ENCODE measurements at regions not wholly inside any gene's neighbourhood (a gene's known extent, or its start where the extent isn't known, plus 50 kb on each side); places are given as distances from the start of the nearest gene placed in this dataset.
"Not testable (repeated sequence)": the region's sequence is repeated elsewhere in the genome, so short reads cannot be mapped to it uniquely, and the experiment has no call there.

DNA sequence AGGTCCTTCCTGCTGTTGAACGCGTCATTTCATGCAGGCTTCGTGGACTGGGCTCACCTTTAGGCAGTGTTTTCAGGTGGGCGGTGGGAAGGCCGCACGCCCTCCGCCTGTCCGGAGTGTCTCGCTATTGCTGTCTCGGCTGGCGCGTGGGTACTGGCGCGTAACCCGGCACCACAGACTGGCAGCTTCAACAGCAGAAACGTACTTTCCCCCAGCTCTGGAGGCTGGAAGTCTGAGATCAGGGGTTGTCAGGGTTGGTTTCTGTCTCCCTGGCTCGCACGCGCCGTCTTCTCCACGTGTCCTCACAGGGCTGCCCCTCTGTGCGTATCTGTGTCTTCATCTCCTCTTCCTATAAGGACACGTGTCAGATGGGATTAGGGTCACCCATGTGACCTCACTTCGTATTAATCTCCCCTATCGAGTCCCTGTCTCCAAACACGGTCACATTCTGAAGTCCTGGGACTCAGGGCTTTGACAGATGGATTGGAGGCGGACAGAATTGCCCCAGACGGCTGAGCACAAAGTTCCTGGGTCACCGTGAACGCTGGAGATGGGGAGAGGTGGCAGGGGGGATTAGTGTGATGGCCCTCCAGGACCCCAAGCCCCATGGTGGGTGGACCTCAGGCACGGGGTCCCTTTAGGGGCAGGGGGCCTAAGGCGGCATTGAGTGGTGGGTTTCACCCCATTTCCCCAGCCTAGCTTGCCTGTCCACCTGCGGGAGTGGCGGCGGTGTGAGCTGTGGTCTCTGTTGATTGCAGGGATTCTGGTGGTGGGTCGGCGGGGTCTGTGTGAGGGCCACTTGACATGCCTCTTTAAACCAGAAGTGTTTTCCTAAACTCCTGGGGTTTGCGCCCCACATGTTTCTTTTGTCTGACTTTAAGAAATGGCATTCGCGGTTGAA lies 83.4 kb upstream of the LRPAP1 start:
- DNase-seq (ENCODE audit: low read depth, low spot score) = no peak

DNA sequence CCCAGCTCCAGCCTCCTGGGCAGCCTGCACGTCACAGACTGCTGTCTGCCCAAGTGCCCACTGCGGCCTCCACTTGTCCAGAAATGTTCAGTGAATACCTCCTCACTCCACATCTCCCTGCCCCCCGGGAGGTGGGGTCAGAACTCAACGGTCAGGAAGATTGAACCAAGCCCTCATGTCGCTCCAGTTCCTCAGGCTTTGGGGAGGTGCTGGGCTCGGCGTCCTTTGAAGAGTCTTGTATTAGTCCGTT lies 82.4 kb upstream of the LRPAP1 start:
- DNase-seq (ENCODE audit: low read depth, low spot score) = no peak

DNA sequence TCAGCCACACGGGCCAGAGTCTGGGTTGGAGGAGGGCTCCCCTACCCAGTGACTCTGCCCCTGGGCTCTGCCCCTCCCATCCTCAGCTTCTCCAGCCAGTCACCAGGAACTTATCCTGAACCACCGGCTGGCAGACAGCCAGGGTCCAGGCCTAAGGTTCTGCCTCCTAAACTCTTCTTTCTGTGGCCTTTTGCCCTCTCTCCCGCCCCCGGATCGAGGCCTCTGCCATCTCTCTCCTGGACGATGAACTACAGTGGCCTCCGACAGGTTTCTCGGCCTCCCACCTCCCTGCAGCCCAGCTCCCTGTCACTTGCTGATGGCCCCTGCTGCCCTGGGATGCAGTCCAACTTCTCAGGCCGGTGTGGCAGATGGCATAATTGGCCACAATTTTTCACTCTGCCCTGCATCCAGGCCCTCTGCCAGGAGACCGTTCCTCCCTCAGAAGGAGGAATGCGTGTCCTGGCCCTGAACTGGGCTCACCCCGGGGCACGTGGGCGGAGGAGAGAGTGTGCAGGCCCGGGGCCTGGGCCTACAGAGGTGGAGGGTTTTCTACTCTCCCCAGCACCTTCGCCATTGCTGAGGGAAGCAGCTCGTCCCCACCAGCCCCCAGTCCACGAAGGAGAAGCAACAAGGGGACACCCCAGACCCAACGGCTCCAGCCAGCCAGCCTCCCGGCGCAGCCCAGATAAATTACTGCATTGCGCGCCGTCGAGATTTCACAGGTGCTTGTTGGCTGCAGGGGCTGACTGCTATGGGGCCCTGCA lies 81.9 kb upstream of the LRPAP1 start:
- DNase-seq (ENCODE audit: low read depth, low spot score) = no peak

DNA sequence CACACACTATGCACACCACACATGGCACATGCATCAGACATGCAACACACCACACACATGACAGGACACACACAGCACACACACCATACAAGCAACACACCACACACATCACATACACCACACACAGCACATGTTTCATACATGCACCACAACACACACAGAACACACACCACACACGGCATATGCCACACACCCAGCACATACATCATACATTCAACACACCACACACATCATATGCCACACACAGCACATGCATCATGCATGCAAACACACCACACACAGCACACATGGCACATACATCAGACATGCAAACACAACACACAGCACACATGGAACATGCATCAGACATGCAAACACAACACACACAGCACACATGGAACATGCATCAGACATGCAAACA lies 80.7 kb upstream of the LRPAP1 start:
- DNase-seq (ENCODE audit: low read depth, low spot score) = no peak

DNA sequence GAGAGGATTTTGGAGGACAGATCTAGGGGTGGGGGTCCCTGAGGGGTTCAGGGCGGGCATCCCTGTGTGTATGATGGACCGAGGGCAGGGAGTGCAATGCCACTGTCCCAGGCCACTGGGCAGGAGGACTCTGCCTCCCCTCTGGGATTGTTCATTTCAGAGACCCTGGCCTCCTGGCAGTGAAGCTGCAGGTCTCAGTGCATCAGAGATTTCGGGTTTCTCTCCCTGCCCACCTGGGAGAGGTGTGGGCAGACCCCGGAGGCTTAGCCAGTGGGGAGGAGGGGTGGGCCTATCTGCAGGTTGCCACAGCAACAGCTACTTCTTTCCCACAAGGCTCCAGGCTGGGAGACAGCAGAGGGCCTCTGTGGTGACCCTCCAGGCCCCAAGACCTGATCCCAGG lies 80.1 kb upstream of the LRPAP1 start:
- DNase-seq (ENCODE audit: low read depth, low spot score) = no peak

DNA sequence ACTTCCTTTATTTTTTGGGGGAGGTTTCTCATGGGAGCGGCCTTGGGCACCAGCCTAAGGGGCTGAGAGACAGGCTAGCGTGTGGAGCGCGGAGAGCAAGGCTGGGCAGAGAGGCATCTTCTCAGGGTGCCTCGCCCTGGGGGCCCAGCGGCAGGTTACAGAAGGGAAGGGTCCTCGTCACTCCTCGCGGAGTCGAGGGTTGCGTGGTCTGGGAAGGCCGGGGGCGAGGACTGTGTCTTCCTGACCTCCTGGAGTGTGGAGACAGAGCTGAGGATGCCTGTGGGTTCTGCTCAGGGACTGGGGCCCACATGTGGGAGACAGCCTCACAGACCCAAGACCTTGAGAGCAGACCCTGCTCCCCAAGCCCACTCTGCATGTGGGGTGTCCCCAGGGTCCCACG lies 79.6 kb upstream of the LRPAP1 start:
- DNase-seq (ENCODE audit: low read depth, low spot score) = no peak

DNA sequence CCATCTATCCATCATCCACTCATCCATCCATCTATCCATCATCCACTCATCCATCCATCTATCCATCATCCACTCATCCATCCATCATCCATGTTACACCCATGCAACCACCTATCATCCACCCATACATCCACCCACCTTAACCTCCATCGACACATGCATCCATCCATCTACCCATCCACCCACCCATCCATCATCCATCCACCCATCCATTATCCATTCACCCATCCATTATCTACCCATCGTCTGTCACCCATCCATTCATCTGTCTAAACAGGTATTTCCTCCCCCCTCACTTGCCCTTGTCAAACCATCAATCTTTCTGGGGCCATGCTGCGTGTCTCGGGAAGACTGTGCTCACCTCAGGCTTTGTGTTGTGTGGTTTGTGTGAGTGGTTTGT lies 78.6 kb upstream of the LRPAP1 start:
- DNase-seq (ENCODE audit: low read depth, low spot score) = peak; percentile 37

DNA sequence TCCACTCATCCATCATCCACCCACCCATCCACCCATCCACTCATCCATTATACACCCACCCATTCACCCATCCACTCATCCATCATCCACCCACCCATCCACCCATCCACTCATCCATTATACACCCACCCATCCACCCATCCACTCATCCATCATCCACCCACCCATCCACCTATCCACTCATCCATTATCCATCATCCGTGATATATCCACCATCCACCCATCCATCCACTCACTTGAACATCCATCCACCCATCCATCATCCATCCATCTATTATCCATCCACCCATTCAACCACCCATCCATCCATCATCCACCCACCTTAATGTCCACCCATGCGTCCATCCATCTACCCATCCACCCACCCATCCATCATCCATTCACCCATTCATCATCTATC lies 77.7 kb upstream of the LRPAP1 start:
- DNase-seq (ENCODE audit: low read depth, low spot score) = not testable (repeated sequence)

DNA sequence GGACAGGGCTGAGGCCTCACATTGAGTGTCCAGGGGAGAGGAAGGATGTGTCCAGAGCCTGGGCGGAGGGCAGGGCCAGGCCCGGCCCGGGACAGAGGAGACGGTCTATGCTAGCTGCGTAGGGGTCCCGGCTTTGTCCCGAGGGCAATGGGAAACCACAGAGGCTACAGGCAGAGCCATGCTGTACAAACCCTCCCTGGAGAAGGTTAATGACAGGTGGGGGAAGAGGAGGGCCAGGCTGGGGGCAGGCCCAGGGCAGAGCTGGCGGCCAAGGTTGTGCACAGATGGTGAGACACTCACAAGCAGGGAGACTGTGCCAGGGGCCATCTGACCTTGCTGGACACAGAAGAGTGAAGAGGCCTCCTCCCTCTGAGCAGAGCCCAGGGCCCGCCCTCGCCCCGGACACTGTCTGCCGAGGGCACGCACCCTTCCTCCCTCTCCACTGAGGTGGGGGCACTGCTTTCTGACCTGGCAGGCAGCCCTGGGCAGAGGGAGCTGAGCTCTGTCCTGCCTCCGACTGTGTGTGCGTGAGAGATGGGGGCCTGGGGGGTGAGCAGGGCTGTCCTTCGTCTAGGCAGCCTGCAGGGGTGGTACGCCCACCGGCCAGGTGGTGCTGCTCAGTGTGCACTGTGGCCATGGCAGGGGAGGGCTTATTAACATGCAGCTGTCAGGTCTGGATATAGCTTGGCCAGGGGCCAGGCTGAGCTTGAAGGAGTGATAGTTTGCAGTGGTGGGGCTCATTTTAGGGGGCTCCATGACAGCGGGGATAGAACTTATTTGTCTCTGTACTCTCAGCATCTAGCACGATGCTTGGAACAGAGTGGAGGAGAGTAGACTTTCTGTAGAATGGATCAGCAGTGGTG lies 75.7 kb upstream of the LRPAP1 start:
- DNase-seq (ENCODE audit: low read depth, low spot score) = no peak

DNA sequence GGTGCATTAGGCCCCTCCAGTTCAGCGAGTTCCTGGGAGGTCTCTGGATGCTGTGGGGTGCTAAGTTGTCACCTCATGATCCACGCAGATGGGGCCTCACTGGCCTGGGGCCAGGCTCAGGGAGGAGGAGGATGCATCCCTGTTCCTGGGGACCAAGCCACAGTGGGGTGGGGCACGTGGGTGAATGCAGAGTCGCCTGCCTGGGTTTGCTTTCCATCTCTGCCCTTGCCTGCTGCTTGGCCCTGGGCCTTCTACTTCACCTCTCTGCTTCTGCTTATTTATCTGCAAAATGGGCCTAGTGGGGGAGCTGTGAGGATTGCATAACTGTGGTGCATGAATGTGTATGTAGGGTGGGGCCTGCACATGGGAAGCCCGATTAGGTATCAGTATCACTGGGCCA lies 74.6 kb upstream of the LRPAP1 start:
- not testable (repeated sequence) for DNase-seq (ENCODE audit: low read depth, low spot score)

DNA sequence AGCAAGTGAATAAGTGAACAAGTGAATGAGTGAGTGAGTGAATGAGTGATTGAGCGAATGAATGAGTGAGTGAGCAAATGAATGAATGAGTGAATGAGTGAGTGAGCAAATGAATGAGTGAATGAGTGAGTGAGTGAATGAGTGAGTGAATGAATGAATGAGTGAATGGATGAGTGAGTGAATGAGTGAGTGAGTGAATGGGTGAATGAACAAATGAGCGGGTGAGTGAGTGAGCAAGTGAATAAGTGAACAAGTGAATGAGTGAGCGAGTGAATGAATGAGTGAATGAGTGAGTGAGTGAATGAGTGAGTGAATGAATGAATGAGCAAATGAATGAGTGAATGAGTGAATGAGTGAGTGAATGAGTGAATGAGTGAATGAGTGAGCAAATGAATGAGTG lies 74.0 kb upstream of the LRPAP1 start:
- DNase-seq (ENCODE audit: low read depth, low spot score) = not testable (repeated sequence)

DNA sequence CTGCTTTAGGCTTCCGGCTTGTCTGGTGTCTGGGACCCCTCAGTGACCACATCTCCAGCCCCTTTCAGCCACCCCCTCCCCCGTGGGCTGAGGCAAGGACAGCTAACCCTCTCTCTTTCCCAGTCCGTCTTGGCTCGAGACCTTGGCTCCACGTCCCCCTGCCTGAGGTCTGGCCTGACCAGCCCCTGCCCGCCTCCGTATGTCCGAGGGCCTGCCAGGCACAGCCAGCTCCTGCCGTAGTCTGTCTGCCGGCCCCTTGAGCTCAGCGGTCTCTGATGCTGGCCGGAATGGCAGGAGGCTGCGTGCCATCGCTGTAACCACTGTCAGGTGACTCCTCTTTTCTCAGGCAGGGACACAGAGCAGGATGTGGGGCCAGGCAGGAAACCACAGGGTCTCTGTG lies 73.3 kb upstream of the LRPAP1 start:
- DNase-seq (ENCODE audit: low read depth, low spot score) = no peak

DNA sequence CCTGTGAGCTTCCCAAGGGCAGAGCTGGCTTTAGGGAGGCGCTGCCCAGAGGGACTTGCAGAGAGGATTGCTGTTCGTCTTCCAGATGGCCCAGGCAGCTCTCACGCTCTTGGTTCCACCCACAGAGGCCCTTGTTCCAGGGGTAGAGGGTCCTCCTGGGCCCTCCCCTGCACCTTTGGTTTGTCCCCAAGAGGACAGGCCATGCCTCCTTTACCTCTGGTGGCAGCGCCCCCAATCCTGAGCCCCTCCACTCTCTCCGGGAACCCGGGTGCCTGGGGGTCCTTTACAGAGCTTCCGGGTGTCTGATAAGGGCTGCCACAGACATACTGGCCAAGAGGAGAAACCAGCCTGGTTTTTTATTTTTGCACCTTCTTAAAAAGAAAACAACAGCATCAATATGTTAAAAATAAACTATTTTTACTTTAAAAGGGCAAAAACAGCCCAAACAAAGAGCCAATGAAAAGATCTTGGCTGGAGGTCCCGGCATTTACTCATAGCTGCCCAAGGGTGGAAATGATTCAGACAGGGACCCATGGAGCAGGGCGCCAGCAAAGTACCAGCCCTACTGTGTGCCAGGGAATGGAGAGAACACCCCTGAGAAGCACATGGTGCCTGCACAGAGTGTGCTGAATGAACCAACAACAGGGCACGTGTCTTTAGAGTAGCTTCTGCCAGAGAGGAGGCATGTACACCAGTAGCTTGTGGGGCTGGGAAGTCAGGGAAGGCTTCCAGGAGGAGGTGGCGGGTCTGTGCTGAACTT lies 70.8 kb upstream of the LRPAP1 start:
- DNase-seq (ENCODE audit: low read depth, low spot score) = not testable (repeated sequence)

DNA sequence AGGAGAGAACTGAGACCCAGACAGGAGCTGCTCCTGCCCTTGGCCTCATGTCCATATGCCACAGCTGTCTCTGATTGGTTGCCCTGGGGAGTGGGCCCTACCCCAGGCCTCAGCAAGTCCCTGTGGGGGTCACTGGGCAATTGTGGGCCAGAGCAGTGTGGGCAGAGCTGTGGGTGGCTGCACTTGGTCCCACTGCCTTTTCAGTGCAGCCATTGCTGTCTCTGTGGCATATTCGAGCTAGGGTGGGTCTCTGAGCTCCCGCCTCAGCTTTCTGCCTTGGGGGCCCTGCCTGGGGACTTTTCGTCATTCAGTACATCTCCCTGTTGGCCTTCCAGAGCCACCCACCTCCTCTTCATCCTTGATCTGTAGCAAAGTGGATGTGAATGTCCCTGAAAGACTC lies 69.8 kb upstream of the LRPAP1 start:
- DNase-seq (ENCODE audit: low read depth, low spot score) = no peak

DNA sequence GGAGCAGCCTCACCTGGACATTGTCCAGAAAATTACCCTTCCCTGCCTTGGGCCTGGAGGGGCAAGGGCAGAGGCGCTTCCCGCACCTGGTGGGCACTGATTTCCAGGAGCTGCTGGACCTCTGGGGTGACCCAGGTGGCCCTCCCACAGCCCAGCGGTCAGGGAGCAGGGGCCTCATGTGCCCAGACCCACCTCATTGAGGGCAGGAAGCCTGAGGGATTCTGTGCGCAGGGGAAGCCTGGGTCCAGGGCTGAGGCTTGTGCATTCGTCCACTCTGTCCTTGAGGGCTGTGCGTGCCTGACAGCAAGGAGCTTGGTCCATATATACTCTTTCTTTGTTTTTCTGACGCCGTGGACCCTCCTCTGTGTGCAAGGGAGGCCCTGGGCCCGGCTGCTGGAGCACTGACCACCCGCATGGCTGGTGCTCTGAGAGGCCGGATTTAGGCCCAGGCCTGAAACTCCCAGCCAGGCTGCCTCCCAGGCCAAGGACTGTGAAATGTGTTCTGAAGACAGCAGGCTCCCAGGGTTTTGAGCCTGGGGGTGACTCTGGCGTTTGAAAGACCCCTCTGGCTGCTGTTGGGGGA lies 69.0 kb upstream of the LRPAP1 start:
- DNase-seq (ENCODE audit: low read depth, low spot score) = not testable (repeated sequence)

DNA sequence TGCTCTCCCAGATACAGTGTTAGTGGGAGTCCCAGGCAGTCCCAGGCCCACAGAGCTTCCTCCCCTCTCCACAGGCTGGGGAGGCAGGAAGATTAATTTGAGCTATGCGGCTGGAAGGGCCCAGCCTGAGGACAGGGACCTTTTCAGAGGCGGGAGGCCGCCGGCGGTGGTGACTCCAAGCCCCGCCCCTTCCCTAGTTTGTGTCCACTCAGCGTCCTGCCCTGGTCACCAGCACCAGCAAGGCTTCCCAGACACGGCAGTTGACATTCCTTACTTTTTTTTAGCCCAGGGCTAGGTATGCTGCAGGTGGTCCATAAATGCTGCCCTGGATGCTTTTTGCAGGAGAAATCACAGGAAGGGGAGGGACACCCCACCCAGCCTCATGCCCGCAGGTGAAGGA lies 67.7 kb upstream of the LRPAP1 start:
- peak; percentile 82 for DNase-seq (ENCODE audit: low read depth, low spot score)

DNA sequence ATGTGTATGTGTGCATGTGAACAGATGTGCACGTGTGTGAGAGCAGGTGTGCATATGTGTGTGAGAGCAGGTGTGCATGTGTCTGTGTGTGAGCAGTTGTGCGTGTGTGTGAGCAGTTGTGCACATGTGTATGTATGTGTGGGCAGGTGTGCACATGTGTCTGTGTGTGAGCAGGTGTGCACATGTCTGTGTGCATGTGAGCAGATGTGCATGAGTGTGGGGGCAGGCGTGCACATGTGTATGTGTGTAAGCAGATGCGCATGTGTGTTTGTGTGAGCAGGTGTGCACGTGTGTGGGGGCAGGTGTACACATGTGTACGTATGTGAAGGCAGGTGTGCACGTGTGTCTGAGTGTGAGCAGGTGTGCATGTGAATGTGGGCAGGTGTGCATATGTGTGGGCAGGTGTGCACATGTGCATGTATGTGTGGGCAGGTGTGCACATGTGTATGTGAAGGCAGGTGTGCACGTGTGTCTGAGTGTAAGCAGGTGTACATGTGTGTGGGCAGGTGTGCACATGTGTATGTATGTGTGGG lies 66.5 kb upstream of the LRPAP1 start:
- no peak for DNase-seq (ENCODE audit: low read depth, low spot score)

DNA sequence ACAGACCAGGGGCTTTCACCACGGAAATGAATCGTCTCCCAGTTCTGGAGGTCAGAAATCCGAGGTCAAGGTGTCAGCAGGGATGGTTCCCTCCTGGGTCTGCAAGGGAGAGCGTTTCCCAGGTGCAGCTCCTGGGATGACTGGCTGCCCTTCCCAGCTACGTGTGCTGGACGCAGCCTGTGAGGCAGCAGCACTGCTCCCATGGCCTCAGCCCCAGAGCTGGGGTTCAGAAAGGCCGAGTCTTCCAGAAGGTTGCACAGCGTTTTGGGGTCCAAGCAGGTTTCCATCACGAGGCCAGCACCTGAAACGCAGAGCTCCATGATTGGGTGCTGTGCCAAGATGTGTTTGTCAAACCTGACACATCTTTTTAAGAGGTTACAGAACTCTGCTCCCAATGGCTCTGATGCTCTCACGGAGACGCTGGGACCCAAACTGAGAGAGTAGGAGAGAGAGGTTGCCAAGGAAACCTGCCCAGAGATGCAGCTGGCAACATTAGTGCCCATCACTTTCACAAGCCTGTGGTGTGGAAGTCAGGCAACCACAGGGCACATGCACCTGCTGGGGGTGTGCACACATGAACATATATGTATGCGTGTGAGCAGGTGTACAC lies 65.8 kb upstream of the LRPAP1 start:
- not testable (repeated sequence) for DNase-seq (ENCODE audit: low read depth, low spot score)

DNA sequence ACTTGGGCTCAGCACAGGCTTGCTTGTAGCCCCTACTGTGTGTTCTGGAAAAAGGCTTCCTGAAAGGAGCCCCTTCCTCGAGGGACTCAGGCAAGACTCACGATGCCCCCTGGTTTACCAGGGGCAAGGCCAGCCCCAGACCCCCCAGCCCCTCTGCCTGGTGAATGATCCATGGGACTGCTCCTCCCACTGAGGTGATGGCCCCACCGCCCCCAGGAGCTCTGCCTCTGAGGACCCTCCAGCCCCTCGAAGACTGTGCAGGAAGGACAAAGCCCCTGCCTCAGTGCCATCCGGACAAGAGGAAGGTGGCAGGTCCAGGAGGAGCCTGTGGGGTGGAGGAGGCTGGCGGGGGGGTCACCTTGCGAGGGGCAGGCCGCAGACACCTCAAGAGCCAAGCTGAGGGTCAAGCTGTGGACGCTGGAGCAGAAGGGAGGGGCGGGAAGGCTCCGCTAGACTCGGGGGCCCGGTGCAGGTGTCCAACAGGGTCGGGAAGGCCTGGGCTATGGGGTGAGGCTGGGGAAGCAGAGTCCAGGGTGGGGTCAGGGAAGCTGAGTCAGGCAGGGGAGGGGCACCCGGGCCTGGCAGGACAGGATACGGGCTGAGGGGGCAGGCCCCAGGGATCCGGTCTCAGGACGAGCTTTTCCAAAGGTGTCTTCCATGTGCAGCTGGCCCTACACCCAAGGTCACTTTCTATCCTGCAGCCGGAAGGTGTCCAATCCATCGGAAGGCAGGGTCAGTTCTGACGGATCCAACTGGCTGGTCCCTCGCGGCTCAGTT lies 64.9 kb upstream of the LRPAP1 start:
- not testable (repeated sequence) for DNase-seq (ENCODE audit: low read depth, low spot score)

All from ELF-1 (cell line).